GM19025 (cell line): ENCODE measurements at regions not wholly inside any gene's neighbourhood (a gene's known extent, or its start where the extent isn't known, plus 50 kb on each side); places are given as distances from the start of the nearest gene placed in this dataset.
"Not testable (repeated sequence)": the region's sequence is repeated elsewhere in the genome, so short reads cannot be mapped to it uniquely, and the experiment has no call there.

Experiments
- ATAC-seq: cut with Tn5 transposase; IDR thresholded peaks from one replicate; pipeline ENCODE4 v1.9.1; 2021; ENCODE audit warnings: mild to moderate bottlenecking, low read depth, moderate library complexity; ENCODE audit not compliant: unreplicated experiment

GRCh38 chr6:82506526-82506925 lies 142.9 kb downstream of the TPBG start:
- no peak for ATAC-seq

- ATAC-seq: no peak
Observed at GRCh38 chr6:82507112-82507511, 143.5 kb downstream of the TPBG start.

- no peak for ATAC-seq
Observed at GRCh38 chr6:82511546-82511945, 147.9 kb downstream of the TPBG start.

GRCh38 chr6:82517896-82518295 lies 154.3 kb downstream of the TPBG start:
- ATAC-seq: not testable (repeated sequence)

- no peak for ATAC-seq
Observed at GRCh38 chr6:82521369-82521768, 157.8 kb downstream of the TPBG start.

- ATAC-seq: no peak
Observed at GRCh38 chr6:82521861-82522260, 158.2 kb downstream of the TPBG start.

GRCh38 chr6:82524031-82524430 lies 160.4 kb downstream of the TPBG start:
- ATAC-seq: no peak

- ATAC-seq: no peak
Observed at GRCh38 chr6:82525775-82526495, 162.3 kb downstream of the TPBG start.

- ATAC-seq: not testable (repeated sequence)
Observed at GRCh38 chr6:82529960-82530460, 166.4 kb downstream of the TPBG start.

- no peak for ATAC-seq
Observed at GRCh38 chr6:82534876-82535275, 171.3 kb downstream of the TPBG start.

- ATAC-seq: not testable (repeated sequence)
Observed at GRCh38 chr6:82549480-82549879, 185.9 kb downstream of the TPBG start.

- ATAC-seq: not testable (repeated sequence)
Observed at GRCh38 chr6:82551311-82551710, 187.7 kb downstream of the TPBG start.

GRCh38 chr6:82551831-82552230 lies 188.2 kb downstream of the TPBG start:
- ATAC-seq: no peak

- no peak for ATAC-seq
Observed at GRCh38 chr6:82553863-82554531, 190.4 kb downstream of the TPBG start.

- no peak for ATAC-seq
Observed at GRCh38 chr6:82554666-82555065, 191.0 kb downstream of the TPBG start.

- no peak for ATAC-seq
Observed at GRCh38 chr6:82555801-82556200, 192.2 kb downstream of the TPBG start.

- ATAC-seq: not testable (repeated sequence)
Observed at GRCh38 chr6:82558531-82558930, 194.9 kb downstream of the TPBG start.

GRCh38 chr6:82567621-82568020 lies 204.0 kb downstream of the TPBG start:
- no peak for ATAC-seq

GRCh38 chr6:82568290-82568993 lies 204.8 kb downstream of the TPBG start:
- ATAC-seq: peak; percentile 99

GRCh38 chr6:82569022-82569421 lies 205.4 kb downstream of the TPBG start:
- no peak for ATAC-seq

GRCh38 chr6:82570083-82570482 lies 206.5 kb downstream of the TPBG start:
- ATAC-seq: no peak
